ENCODE measurements at regions not wholly inside any gene's neighbourhood (a gene's known extent, or its start where the extent isn't known, plus 50 kb on each side); places are given as distances from the start of the nearest gene placed in this dataset.

- Histone ChIP-seq H4K20me1 (replicated peaks; ENCODE audit: insufficient read depth) (no peaks in the 10 kb centered on the region), H3K9me2 (ENCODE audit: insufficient read depth) (no peaks in the 10 kb centered on the region), H3K4me3 (no peak overlapping the region), H3K27ac (ENCODE audit: low read depth) (no peak overlapping the region), H3F3A (replicated peaks; ENCODE audit: low read depth) (no peaks in the 10 kb centered on the region), H3K27me3 (ENCODE audit: insufficient read depth) (no peaks in the 10 kb centered on the region), H2AFZ (no peak overlapping the region), H3K4me1 (ENCODE audit: insufficient read depth) (no peaks in the 10 kb centered on the region), H3K36me3 (ENCODE audit: insufficient read depth) (no peaks in the 10 kb centered on the region; the same call in 1 of the 2 replicates), H3K4me2 (no peak overlapping the region), H3K79me2 (replicated peaks; ENCODE audit: insufficient read depth) (no peaks in the 10 kb centered on the region)
- no peak overlapping the region for H3K4me3 Mint-ChIP-seq
- H3K27me3 Mint-ChIP-seq (ENCODE audit: insufficient read depth, low read depth, poor library complexity), result peaks cover 3% of the 10 kb centered on the region
- H3K4me1 Mint-ChIP-seq, result no peaks in the 10 kb centered on the region
- no peak for ATAC-seq
- no peaks in the 10 kb centered on the region for H3K36me3 Mint-ChIP-seq (ENCODE audit: low read depth)
- no peaks in the 10 kb centered on the region; the same call in 2 of the 3 replicates for H3K9me3 Mint-ChIP-seq
- TF ChIP-seq JUNB (IDR thresholded peaks at IDR 0.05; ENCODE audit: unreplicated experiment) (no peak), POLR2AphosphoS5 (IDR thresholded peaks at IDR 0.05; ENCODE audit: low read depth) (no peak), EZH2phosphoT487 (IDR thresholded peaks at IDR 0.05; ENCODE audit: unreplicated experiment) (no peak), ZNF331 (CRISPR knock-in tag; IDR thresholded peaks at IDR 0.05; ENCODE audit: low read depth) (no peak), NANOG (IDR thresholded peaks at IDR 0.05; ENCODE audit: borderline replicate concordance) (no peak), ZNF114 (CRISPR knock-in tag; IDR thresholded peaks at IDR 0.05) (no peak), ETS1 (IDR thresholded peaks at IDR 0.05) (no peak), CTCF (conservative IDR thresholded peaks at IDR 0.05; ENCODE audit: low read depth in 2 of 2) (no peak), REST (IDR thresholded peaks at IDR 0.05; ENCODE audit: unreplicated experiment) (no peak), STAT1 (IDR thresholded peaks at IDR 0.05; ENCODE audit: unreplicated experiment) (no peak), CREB1 (CRISPR knock-in tag; IDR thresholded peaks at IDR 0.05; ENCODE audit: low read depth) (no peak), ZNF462 (CRISPR knock-in tag; IDR thresholded peaks at IDR 0.05) (no peak), EZH2 (IDR thresholded peaks at IDR 0.05; ENCODE audit: low read depth, unreplicated experiment) (no peak)
- H3K27ac Mint-ChIP-seq, result no peak overlapping the region
- no peak for DNase-seq (ENCODE audit: low spot score)
Measured at GRCh38 chr7:156237614-156238013, 403.0 kb upstream of the RNF32 start.

All from GM23338 (cell line).